ENCODE measurements at regions not wholly inside any gene's neighbourhood (a gene's known extent, or its start where the extent isn't known, plus 50 kb on each side); places are given as distances from the start of the nearest gene placed in this dataset.

GRCh38 chr10:78923647-78924318 lies 145.0 kb upstream of the ZMIZ1 start:
- no peak overlapping the region for H3K4me3 ChIP-seq (replicated peaks; ENCODE audit: low read depth, low read length)
- TF ChIP-seq CTCF (IDR thresholded peaks at IDR 0.05; ENCODE audit: low read depth, low read length, missing control alignments) = no peak
- DNase-seq (ENCODE audit: extremely low read depth, low read depth) = no peak

DNA sequence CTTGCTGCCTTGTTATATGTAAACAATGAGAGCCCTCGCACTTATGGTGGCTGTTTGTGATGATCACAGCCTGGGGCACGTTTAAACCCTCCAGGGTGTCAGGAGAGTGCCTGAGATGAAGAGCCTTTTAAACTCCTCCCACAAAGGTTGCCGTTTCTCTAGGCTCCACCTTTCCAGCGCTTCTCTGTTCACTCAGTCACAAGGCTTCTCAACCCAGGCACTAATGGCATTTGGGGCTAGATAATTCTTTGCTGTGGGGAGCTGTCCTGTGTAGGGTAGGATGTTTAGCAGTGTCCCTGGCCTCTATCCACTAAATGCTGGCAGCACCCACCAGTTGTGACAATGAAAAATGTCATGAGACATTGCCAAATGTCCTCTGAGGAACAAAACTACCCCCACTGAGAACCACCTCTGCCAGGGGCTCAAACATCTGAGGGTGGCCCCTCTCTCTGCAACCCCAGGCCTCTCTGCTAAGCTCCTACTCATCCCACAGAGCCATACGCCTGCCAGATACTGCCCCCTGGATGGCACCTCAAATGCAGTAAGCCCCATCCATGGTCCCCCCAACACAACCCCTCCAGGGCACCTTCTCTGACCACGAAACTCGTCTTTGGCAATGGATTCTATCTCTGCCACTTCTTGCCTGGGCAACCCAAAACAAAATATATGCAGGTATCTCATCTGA lies 144.3 kb upstream of the ZMIZ1 start:
- no peak for DNase-seq (ENCODE audit: extremely low read depth, low read depth)
- H3K4me3 ChIP-seq (replicated peaks; ENCODE audit: low read depth, low read length) = no peak overlapping the region
- TF ChIP-seq CTCF (IDR thresholded peaks at IDR 0.05; ENCODE audit: low read depth, low read length, missing control alignments) = no peak

DNA sequence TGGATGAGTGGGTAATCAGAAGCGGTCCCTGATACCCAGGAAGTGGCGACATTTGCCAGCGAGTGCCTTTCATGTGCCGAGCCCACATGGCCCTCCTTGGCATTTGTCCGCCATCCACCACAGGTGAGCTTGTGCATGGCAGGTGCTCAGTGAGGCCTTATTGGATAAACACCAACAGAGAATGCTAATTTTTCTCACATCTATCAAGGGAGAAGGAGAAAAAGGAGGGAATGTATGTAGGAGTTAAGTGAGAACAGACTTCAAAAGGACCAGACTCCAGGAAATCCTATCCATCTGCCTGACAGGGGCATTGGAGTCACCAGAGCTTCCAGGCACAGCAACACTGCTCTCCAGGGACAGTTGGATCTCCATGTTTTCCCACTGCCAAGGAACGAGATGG lies 143.5 kb upstream of the ZMIZ1 start:
- no peak overlapping the region for H3K4me3 ChIP-seq (replicated peaks; ENCODE audit: low read depth, low read length)
- TF ChIP-seq CTCF (IDR thresholded peaks at IDR 0.05; ENCODE audit: low read depth, low read length, missing control alignments) = no peak
- DNase-seq (ENCODE audit: extremely low read depth, low read depth) = no peak

- no peak overlapping the region for H3K4me3 ChIP-seq (replicated peaks; ENCODE audit: low read depth, low read length)
- DNase-seq (ENCODE audit: extremely low read depth, low read depth) = peak; percentile 30
- TF ChIP-seq CTCF (IDR thresholded peaks at IDR 0.05; ENCODE audit: low read depth, low read length, missing control alignments) = no peak
Observed at GRCh38 chr10:78925800-78926319, 142.9 kb upstream of the ZMIZ1 start.

- no peak for DNase-seq (ENCODE audit: extremely low read depth, low read depth)
- no peak for TF ChIP-seq CTCF (IDR thresholded peaks at IDR 0.05; ENCODE audit: low read depth, low read length, missing control alignments)
- H3K4me3 ChIP-seq (replicated peaks; ENCODE audit: low read depth, low read length) = no peak overlapping the region
Observed at GRCh38 chr10:78927257-78927995, 141.3 kb upstream of the ZMIZ1 start.

- no peak overlapping the region for H3K4me3 ChIP-seq (replicated peaks; ENCODE audit: low read depth, low read length)
- no peak for DNase-seq (ENCODE audit: extremely low read depth, low read depth)
- TF ChIP-seq CTCF (IDR thresholded peaks at IDR 0.05; ENCODE audit: low read depth, low read length, missing control alignments) = no peak
Observed at GRCh38 chr10:78928330-78928729, 140.4 kb upstream of the ZMIZ1 start.
